PFSK-1 (cell line): ENCODE measurements at regions not wholly inside any gene's neighbourhood (a gene's known extent, or its start where the extent isn't known, plus 50 kb on each side); places are given as distances from the start of the nearest gene placed in this dataset.

Experiments used
- FOXP2 ChIP-seq: optimal IDR thresholded peaks from 2 replicates; pipeline ENCODE3; 2011; ENCODE audit warnings: borderline replicate concordance, control low read depth, inconsistent platforms; ENCODE audit not compliant: insufficient read depth; ENCODE audit errors: extremely low read length, extremely low read depth
- POLR2AphosphoS5 ChIP-seq: IDR thresholded peaks from 2 replicates; pipeline ENCODE4 v1.6.1; 2012; ENCODE audit warnings: low read depth, mild to moderate bottlenecking, control low read depth, low read length, moderate library complexity
- REST ChIP-seq, 2 experiments: IDR thresholded peaks; 2 replicates each; pipeline versions ENCODE4 v1.6.1 to v1.8.0; 2011 to 2012; ENCODE audit warnings: low read depth in 2 of 2, low read length in 2 of 2, control low read depth in 1 of 2, inconsistent platforms in 1 of 2, mild to moderate bottlenecking in 1 of 2, moderate library complexity in 1 of 2; ENCODE audit not compliant: insufficient read depth in 1 of 2
- SIN3A ChIP-seq: IDR thresholded peaks from 2 replicates; pipeline ENCODE4 v1.6.1; 2012; ENCODE audit warnings: mild to moderate bottlenecking, low read length, moderate library complexity, borderline replicate concordance; ENCODE audit not compliant: insufficient read depth
- TAF1 ChIP-seq: IDR thresholded peaks from 2 replicates; pipeline ENCODE4 v1.6.1; 2012; ENCODE audit warnings: low read length, control low read depth, borderline replicate concordance; ENCODE audit not compliant: insufficient read depth

- no peak for TF ChIP-seq POLR2AphosphoS5
- no peak for TF ChIP-seq REST (IDR thresholded peaks at IDR 0.05; ENCODE audit: insufficient read depth in 1 of 2, low read depth in 2 of 2, low read length in 2 of 2)
- TF ChIP-seq TAF1: no peak
- no peak for TF ChIP-seq SIN3A
- no peak for TF ChIP-seq FOXP2
Observed at GRCh38 chr1:81381881-81382280, 418.9 kb upstream of the ADGRL2 start.
